Dermis blood vessel endothelial cell (primary cell): ENCODE measurements at regions not wholly inside any gene's neighbourhood (a gene's known extent, or its start where the extent isn't known, plus 50 kb on each side); places are given as distances from the start of the nearest gene placed in this dataset.
"Not testable (repeated sequence)": the region's sequence is repeated elsewhere in the genome, so short reads cannot be mapped to it uniquely, and the experiment has no call there.

Source experiments
- DNase-seq: peaks from one replicate; pipeline ENCODE4 v3.0.0; 2010

DNA sequence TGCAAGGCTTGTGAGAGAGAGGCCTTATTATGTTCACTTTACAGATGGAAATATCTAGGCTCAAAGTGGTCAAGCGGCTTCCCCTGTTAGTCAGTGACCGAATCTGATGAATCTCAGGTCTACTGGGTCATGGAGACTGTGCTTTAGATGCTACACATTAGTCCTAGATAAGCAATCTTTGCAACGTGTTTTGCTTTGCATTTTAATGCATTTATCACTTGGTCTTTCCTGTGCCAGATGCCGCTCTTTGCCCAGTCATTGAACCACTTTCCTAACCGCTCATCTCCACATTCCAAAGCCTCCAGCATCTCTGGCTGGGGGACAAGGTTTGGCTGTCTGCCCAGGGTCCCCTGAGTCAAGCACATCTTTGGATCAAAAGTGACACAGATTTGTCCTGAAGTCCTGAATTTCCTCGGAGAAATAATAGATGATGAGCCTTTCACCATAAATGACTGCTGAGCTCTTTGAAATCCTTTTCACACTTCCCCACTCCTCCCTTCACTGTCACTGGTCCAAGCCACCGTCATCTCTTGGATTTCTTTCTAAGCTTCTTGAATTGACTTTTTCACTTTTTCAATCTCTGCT is 96.0 kb upstream of the USP24 start:
- DNase-seq = no peak

DNA sequence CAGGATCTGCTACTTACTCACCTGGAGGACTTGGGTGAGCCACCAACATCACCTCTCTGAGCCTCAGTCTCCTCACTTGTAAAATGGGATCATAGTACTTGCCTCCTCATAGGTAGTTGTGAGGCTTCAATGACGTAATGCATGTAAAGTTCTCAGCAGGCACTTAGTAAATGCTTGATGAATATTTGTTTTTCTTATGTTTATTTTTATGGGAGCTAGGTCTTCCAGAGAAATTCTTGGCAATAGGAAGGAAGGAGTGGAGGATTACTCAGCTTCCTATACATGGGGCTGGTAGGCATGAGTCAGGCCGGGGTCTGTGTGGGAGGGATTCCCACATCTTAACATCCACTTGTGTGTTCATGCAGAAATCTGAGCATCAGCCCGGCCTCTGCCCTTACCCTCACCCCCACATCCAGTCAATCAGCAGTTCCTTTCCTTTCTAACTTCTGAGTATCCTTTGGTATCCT is 95.4 kb upstream of the USP24 start:
- peak; percentile 98 for DNase-seq

DNA sequence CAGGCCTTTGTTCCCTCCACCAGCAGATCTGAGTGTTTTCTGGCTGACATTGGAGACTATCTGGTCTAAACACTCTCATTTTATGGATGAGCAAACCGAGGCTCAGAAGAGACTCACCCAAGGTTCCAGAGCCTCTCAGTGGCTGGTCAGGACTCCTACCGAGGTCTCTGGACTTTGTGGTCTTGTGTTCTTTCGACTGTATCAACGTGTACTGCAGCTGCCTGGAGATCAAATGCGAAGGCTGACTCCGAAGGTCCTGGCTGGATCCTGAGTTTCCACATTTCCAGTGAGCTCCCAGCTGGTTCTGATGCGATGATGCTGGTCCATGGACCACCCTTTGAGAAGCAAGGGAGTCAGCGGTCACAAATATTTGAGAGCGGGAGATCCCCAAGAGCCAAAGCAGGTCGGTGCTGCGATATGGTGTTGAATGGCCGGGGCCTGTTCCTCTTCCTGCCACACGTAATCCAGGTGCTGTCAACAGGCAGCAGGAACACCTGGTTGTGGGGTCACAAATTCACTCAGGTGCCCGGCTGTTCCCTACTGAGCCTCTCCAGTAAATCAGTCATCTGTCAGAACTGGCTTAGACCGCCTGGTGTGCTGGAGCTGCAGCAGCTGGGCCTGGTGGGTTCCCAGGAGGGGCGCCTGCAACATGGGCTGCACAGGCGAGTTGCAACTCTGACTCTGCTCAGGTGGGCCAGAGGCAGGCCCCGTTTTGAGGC is 94.8 kb upstream of the USP24 start:
- no peak for DNase-seq

- DNase-seq = no peak
Measured at GRCh38 chr1:55309053-55309452, 93.9 kb upstream of the USP24 start.

DNA sequence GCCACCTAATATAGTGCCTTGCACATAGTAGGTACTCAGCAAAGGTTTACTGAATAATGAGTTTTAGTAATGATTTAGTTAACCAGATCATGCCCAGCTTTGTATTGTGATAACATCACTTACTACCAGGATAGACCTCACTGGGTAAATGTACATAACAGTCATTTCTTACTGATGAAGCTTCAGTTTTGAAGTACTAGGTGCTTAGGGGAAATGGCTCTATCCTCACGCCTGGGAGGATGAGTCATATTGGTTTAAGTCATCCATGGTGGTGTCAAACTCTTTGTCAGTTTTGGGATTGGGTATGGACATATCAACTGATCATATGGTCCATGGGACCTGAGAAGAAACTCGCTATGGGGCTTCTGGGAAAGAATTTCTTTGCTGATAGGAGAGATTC is 90.6 kb upstream of the USP24 start:
- DNase-seq = no peak

GRCh38 chr1:55304229-55304740 is 89.1 kb upstream of the USP24 start:
- DNase-seq = no peak

DNA sequence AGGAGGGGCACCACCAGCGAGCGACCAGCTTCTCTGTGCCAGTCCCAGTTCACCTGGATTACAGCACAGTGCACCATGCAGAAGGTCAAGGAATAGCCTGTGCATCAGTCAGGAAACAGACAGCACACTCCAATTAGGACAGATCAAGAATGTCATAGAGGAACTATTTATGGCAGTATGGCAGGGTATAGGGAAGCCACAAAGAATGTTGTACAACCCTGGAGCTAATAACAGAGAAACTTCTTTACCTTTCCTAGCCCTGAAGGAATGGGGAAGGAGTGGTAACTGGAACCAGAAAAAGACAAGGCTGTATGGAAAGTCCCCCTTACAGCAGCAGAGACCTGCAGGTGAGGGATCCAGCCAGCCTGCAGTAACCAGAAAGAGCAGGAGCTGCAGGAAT is 87.8 kb upstream of the USP24 start:
- no peak for DNase-seq

- peak; percentile 53 for DNase-seq
Measured at GRCh38 chr1:55301912-55302311, 86.7 kb upstream of the USP24 start.

DNA sequence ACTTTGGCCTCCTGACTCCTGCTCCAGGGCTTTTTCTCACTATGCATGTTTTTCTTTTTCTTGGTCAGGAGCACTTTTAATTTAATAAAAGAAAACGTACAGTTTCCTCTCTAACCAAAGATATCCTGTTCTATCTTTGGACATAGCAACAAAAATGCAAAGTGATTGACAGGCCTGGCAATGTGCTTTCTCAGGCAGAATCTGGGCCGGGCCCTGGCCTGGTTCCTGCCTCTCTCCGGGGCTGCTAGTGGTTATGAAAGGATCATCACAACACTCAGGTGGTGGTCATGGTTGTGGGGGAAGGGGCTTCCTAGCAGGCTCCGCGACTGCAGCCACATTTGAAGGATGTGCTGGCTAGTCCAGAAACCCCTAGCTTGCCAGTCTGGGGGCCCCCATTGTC is 85.8 kb upstream of the USP24 start:
- DNase-seq = no peak

DNA sequence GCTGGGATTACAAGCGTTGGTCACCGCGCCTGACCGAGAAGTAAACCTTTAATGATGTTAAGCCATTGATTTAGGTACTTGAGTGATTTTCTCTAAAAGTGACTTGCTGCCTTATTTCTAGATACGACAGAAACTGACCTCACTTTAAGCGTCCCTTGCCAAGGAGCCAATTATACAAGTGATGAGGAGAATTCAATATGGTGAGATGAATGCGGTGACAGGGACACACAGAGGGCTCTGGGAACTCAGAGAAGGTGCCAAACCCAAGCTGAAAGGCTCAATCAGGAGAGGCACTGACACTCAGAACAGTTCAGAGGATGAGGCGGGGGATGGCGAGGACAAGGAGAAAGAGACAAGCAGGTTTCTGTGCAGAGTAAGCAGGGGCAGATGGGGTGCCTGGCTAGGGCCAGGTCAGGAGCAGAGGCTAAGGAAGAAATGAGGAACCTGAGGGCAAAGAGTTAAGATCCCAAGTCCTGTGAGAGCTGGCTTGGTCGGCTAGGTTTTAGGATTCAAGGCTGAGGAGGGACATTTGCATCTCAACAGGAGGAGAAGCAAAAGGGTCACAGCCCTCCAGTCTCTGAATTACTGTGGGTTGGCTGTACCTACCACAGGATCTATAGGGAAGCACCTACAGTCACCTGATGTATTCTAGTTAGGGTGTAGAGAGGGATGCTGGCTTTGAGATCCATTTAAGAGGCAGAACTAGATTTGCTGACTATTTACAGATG is 83.2 kb upstream of the USP24 start:
- DNase-seq = no peak

DNA sequence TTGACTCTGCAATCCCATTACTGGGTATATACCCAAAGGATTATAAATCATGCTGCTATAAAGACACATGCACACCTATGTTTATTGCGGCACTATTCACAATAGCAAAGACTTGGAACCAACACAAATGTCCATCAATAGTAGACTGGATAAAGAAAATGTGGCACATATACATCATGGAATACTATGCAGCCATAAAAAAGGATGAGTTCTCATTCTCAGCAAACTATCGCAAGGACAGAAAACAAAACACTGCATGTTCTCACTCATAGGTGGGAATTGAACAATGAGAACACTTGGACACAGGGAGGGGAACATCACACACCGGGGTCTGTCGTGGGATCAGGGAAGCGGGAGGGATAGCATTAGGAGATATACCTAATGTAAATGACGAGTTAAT is 81.1 kb upstream of the USP24 start:
- DNase-seq = not testable (repeated sequence)

DNA sequence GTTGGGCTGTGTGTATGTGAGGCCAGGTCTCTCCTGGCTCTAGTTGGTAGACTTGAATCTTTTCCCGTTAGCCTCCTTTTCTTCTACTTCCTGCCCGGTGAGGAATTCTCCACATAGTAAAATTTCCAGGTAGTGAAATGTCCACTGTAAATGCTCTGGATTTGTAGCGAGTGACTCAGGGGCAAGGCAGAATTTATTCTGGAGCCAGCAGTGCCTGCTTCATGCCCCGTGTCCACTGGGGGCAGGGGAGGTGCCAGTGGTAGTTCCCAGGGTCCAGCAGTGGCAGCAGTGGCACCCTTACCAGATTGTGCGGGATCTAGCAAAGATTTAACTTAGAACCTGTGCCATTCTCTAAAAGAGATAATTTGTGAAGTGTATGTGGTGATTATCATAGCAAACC is 74.5 kb upstream of the USP24 start:
- no peak for DNase-seq

GRCh38 chr1:55289042-55289441 is 73.9 kb upstream of the USP24 start:
- DNase-seq = no peak

GRCh38 chr1:55288245-55288644 is 73.1 kb upstream of the USP24 start:
- DNase-seq = no peak

DNA sequence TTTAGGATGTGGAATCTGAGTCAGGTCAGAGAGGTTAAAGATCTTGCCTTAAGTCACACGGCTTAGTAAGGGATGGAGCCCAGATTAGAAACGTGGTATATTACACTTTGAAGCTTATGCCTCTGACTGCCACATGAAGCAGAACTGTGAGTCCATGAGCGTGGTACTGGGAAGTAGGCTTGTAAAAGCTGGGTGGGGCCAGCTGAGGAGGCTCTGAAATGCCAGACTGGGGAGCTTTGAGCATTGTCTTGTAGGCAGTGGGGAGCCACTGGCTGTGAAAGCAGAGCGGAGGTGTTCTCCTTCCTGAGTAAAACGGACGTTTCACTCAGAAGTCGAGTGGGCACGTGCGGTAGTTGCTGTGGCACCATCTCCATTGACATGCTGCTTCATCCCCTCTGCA is 72.6 kb upstream of the USP24 start:
- no peak for DNase-seq

GRCh38 chr1:55286856-55287602 is 71.9 kb upstream of the USP24 start:
- DNase-seq = peak; percentile 42

GRCh38 chr1:55285834-55286233 is 70.7 kb upstream of the USP24 start:
- DNase-seq = peak; percentile 47

DNA sequence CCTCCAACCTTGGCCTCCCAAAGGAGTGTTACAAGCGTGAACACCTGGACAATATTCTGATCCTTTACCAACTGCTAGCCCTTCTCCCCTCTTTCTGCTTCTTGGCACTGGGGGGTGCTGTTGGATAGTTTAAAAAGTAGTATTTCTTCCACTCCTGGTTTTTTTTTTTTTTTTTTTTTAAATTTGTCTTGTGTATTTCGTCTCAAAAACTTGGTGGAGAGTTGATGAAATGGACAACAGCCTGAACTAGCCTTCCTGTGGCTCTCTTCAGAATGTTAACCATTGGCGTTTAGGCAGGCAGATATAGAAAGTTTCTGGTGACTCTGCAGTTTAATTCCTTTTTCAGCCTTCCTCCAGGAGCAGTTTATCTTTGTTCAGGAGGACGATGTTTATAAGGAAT is 69.7 kb upstream of the USP24 start:
- DNase-seq = peak; percentile 70

- no peak for DNase-seq
Measured at GRCh38 chr1:55282058-55282457, 66.9 kb upstream of the USP24 start.

DNA sequence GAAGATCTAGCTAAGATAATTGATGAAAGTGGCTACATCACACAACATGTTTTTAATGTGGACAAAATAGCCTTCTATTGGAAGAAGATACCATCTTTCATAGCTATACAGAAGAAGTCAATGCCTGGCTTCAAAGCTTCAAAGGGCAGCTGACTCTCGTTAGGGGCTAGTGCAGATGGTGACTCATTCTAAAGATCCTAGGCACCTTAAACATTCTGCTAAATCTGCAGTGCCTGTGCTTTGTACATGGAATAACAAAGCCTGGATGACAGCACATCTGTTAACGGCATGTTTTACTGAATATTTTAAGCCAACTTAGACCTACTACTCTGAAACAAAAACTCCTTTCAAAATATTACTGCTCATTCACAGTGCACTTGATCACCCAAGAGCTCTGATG is 65.6 kb upstream of the USP24 start:
- DNase-seq = no peak

GRCh38 chr1:55279627-55280026 is 64.5 kb upstream of the USP24 start:
- no peak for DNase-seq

DNA sequence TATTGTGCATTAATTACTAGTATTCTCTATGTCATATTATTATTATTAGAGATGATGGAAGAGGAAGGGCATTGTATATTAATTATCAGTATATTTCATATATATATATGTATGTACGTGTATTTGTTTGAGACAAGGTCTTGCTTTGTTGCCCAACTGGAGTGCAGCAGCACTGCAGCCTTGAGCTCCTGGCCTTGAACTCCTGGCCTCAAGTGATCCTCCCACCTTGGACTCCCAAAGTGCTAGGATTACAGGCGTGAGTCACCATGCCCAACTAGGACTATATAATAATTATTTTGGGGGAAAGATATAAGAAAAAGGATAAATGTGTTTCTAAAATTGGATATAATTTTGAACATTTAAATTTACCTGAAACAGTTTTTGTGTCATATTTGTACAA is 63.2 kb upstream of the USP24 start:
- no peak for DNase-seq
